Kidney epithelial cell (primary cell): ENCODE measurements at regions not wholly inside any gene's neighbourhood (a gene's known extent, or its start where the extent isn't known, plus 50 kb on each side); places are given as distances from the start of the nearest gene placed in this dataset.

Experiments
- DNase-seq: peaks from one replicate; pipeline ENCODE4 v3.0.0-alpha.2; 2010; ENCODE audit warnings: low read depth
- H3K27me3 ChIP-seq: 2 replicates; pipeline ENCODE4 v1.6.0; 2011; ENCODE audit warnings: low read length; ENCODE audit not compliant: control insufficient read depth, insufficient read depth
- H3K36me3 ChIP-seq: 2 replicates; pipeline ENCODE4 v1.5.1; 2011; ENCODE audit warnings: low read length; ENCODE audit not compliant: control insufficient read depth, insufficient read depth
- H3K4me3 ChIP-seq: 2 replicates; pipeline ENCODE4 v1.5.1; 2011; ENCODE audit warnings: low read depth, mild to moderate bottlenecking, control low read depth, low read length
- TF ChIP-seq, protein P1 (sequence below): IDR thresholded peaks from 2 replicates; pipeline ENCODE4 v1.5.1; 2011; ENCODE audit warnings: mild to moderate bottlenecking, moderate library complexity, low read length, control low read depth, inconsistent platforms; ENCODE audit not compliant: insufficient read depth, poor library complexity, severe bottlenecking

DNA sequence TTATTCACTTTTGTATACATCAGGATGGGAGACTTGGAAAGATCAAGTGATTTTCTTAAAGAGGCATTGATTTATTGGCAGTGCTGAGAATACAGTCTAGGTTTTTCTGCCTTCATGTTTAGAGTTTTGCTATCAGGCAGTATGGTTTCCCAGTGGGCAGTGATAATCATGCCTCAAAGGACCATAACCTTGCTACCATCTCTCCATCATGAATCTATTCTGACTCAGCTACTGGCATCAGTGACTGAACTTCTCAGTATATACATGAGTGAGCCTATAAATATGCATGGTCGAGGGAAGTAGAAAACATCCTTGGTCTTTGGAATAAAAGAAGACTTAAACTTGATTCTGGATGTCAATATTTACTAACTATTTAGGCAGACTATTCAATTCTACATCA lies 562.0 kb upstream of the AADAT start:
- TF ChIP-seq, protein P1, sequence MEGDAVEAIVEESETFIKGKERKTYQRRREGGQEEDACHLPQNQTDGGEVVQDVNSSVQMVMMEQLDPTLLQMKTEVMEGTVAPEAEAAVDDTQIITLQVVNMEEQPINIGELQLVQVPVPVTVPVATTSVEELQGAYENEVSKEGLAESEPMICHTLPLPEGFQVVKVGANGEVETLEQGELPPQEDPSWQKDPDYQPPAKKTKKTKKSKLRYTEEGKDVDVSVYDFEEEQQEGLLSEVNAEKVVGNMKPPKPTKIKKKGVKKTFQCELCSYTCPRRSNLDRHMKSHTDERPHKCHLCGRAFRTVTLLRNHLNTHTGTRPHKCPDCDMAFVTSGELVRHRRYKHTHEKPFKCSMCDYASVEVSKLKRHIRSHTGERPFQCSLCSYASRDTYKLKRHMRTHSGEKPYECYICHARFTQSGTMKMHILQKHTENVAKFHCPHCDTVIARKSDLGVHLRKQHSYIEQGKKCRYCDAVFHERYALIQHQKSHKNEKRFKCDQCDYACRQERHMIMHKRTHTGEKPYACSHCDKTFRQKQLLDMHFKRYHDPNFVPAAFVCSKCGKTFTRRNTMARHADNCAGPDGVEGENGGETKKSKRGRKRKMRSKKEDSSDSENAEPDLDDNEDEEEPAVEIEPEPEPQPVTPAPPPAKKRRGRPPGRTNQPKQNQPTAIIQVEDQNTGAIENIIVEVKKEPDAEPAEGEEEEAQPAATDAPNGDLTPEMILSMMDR, result no peak
- no peak for DNase-seq
- no peak overlapping the region for H3K4me3 ChIP-seq
- no peaks in the 10 kb centered on the region for H3K36me3 ChIP-seq
- no peaks in the 10 kb centered on the region for H3K27me3 ChIP-seq

DNA sequence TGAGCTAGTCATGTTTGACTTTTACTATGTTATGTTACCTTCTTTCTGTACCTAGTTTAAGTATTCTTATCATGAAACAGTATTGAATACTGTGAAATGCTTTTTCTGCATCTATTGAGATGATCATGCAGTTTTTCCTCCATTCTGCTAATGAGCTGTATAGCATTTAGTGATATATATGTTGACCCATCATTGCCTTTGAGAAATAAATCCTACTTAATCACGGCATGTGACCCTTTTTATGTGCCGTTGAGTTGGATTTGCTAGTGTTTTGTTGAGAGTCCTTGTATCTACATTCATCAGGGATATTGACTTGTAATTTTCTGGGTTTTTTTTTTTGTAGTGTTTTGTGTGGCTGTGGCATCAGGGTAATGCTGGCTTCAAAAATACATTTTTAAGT lies 537.7 kb upstream of the AADAT start:
- H3K27me3 ChIP-seq, result no peaks in the 10 kb centered on the region
- no peak for DNase-seq

GRCh38 chr4:170623899-170624298 lies 534.1 kb upstream of the AADAT start:
- no peak for DNase-seq
- TF ChIP-seq, protein P1, result no peak
- no peaks in the 10 kb centered on the region for H3K36me3 ChIP-seq
- no peaks in the 10 kb centered on the region for H3K27me3 ChIP-seq
- H3K4me3 ChIP-seq, result no peak overlapping the region

More for the DNA sequence above, 537.7 kb upstream of the AADAT start:
- Histone ChIP-seq H3K4me3 (no peak overlapping the region), H3K36me3 (no peaks in the 10 kb centered on the region)
- TF ChIP-seq, protein P1, result no peak

DNA sequence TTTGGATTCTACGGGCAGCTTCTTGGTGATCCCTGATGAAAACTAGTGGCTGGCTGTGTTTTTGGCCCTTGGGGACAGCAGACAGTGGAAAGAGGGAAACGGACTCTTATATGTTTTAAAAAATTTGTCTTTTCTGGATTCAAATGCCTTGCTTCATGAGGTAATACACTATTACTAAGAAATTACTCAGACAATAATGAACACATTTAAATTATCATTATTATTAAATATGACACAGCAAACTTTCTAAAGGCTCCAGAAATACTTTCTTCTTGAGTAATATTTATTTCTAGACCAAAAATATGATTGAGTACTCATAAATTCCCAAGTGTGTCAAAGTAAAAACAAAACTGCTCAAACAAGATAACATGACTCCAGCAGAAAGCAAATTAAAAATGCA lies 520.7 kb upstream of the AADAT start:
- no peaks in the 10 kb centered on the region for H3K36me3 ChIP-seq
- H3K27me3 ChIP-seq, result no peaks in the 10 kb centered on the region
- no peak overlapping the region for H3K4me3 ChIP-seq
- DNase-seq, result no peak
- TF ChIP-seq, protein P1, result no peak

DNA sequence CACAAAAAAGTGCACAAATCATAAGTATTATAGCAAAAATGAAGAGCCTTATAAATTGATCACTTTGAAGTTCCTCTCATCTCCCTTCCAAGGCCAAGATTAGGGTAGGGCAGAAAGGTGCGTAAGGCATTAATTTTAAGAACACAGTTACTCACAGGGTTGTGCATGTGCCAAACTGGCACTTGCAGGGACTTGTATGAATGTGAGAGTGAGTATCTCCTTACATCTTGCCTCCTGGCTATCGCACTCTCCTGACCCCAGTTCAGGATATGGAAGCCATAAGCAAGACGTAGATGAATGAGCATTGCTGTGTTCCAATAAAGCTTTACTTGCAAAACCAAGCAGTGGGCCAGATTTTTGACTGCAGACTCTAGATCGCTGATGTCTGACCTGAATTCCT lies 510.1 kb upstream of the AADAT start:
- TF ChIP-seq, protein P1, result no peak
- H3K4me3 ChIP-seq, result no peak overlapping the region
- no peaks in the 10 kb centered on the region for H3K36me3 ChIP-seq
- H3K27me3 ChIP-seq, result no peaks in the 10 kb centered on the region
- DNase-seq, result no peak

- H3K27me3 ChIP-seq, result no peaks in the 10 kb centered on the region
- H3K4me3 ChIP-seq, result no peak overlapping the region
Observed at GRCh38 chr4:170591076-170591475, 501.3 kb upstream of the AADAT start.

More at GRCh38 chr4:170591076-170591475, 501.3 kb upstream of the AADAT start:
- no peaks in the 10 kb centered on the region for H3K36me3 ChIP-seq
- DNase-seq, result no peak
- TF ChIP-seq, protein P1, result no peak
